MG63 (cell line): ENCODE measurements at regions not wholly inside any gene's neighbourhood (a gene's known extent, or its start where the extent isn't known, plus 50 kb on each side); places are given as distances from the start of the nearest gene placed in this dataset.
"Not testable (repeated sequence)": the region's sequence is repeated elsewhere in the genome, so short reads cannot be mapped to it uniquely, and the experiment has no call there.

Experiments used
- DNase-seq: peaks from one replicate; pipeline ENCODE4 v3.0.0-alpha.2; 2020
- H3K27me3 ChIP-seq: fragments of 250-450 bp; sonication (Bioruptor Pico); 2 replicates; pipeline ENCODE4 v1.5.1; 2020; ENCODE audit warnings: mild to moderate bottlenecking, moderate library complexity
- H3K36me3 ChIP-seq: fragments of 250-450 bp; sonication (Bioruptor Pico); 2 replicates; pipeline ENCODE4 v1.5.1; 2020; ENCODE audit warnings: mild to moderate bottlenecking, moderate library complexity
- H3K4me3 ChIP-seq: fragments of 250-450 bp; sonication (Bioruptor Pico); 2 replicates; pipeline ENCODE4 v1.5.1; 2020; ENCODE audit warnings: mild to moderate bottlenecking, moderate library complexity
- H3K9me3 ChIP-seq: fragments of 250-450 bp; sonication (Bioruptor Pico); 2 replicates; pipeline ENCODE4 v1.5.1; 2020; ENCODE audit warnings: mild to moderate bottlenecking, moderate library complexity

DNA sequence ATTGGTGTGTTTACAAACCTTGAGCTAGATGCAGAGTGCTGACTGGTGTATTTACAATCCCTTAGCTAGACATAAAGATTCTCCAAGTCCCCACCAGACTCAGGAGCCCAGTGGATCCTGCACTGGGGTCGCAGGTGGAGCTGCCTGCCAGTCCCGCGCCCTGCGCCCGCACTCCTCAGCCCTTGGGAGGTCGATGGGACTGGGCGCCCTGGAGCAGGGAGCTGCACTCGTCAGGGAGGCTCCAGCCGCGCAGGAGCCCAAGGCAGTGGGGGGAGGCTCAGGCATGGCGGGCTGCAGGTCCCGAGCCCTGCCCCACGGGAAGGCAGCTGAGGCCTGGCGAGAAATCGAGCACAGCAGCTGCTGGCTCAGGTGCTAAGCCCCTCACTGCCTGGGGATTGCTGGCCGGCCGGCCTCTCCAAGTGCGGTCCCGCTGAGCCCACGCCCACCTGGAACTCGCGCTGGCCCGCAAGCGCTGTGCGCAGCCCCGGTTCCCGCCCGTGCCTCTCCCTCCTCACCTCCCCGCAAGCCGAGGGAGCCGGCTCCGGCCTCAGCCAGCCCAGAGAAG is 105.0 kb downstream of the DDX1 start:
- H3K36me3 ChIP-seq, DNase-seq, H3K9me3 ChIP-seq: not testable (repeated sequence)

DNA sequence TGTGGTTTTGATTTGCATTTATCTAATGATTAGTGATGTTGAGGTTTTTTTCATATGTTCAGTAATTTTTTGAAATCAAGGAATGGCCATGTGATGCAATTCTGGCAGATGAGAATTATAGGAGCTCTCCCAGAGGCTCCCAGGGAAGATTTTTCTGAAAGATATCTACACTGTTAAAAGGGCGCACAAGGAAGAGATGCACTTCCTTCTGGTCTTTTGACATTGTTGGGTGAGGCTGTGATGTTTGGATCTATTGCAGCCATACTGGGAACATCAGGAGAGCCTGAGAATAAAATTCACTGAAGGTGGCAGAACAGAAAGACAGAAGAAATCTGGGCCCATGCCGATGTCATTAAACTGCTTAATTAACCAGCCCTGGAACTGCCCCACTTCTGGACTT is 108.5 kb downstream of the DDX1 start:
- Histone ChIP-seq H3K4me3 (no peak overlapping the region), H3K36me3 (no peaks in the 10 kb centered on the region), H3K27me3 (no peaks in the 10 kb centered on the region), H3K9me3 (no peaks in the 10 kb centered on the region)
- no peak for DNase-seq

More for the DNA sequence above, 105.0 kb downstream of the DDX1 start:
- H3K4me3 ChIP-seq, H3K27me3 ChIP-seq: not testable (repeated sequence)

DNA sequence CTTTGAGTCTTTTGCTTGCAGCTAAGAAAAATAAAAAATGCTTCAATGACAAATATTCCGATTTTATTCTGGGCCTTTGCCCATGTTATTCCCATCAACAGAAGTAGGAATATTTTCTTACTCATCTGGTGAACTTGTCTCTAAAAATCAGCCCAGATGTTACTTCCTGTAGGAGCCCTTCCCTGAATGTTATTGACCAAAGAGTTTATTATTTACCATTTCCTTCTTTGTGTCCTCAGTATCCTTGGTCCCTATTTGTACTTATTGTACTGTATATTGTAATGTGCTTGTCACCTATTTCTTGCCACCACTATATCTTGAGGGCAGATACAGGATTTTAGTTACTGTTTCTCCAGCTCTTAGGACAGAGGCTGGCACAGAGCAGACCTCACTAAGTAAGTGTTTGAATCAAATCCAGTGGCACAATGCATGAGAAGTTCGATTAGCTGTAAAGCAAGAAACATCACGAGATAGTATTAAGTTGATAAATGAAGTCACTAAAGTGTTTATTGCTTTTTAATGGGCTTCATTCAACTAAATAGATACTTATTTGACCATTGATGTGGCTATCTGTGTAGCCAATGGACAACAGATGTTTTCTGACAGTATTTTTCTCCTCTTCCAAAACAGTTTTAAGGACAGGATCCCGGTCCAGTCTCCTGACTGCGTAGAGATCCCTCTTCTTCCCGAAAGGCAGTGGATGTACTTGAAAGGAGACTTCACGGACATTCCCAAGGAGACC is 109.1 kb downstream of the DDX1 start:
- Histone ChIP-seq H3K36me3 (no peaks in the 10 kb centered on the region), H3K9me3 (no peaks in the 10 kb centered on the region), H3K27me3 (no peaks in the 10 kb centered on the region), H3K4me3 (no peak overlapping the region)
- no peak for DNase-seq

DNA sequence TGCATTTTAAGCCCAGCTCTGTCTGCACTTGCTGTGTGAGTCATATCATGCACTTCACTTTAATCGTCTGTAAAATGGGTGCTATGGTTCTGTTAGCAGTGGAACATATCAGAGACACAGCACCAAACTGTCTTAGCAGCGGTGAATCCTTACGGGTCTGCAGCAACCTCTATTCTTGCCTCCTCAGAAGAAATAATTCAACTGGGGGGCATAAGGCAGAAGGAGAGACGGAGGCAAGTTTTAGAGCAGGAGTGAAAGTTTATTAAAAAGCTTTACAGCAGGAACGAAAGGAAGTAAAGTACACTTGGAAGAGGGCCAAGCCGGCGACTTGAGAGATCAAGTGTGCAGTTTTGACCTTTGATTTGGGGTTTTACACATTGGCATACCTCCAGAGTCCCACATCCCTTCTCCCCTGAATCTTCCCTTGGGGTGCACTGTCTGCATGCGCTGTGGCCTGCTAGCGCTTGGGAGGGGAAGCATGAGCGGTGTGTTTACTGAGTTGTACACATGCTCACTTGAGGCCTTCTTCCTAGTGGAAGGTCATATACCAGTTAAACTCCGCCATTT is 109.8 kb downstream of the DDX1 start:
- Histone ChIP-seq H3K9me3 (no peaks in the 10 kb centered on the region), H3K36me3 (no peaks in the 10 kb centered on the region), H3K4me3 (no peak overlapping the region), H3K27me3 (no peaks in the 10 kb centered on the region)
- no peak for DNase-seq

DNA sequence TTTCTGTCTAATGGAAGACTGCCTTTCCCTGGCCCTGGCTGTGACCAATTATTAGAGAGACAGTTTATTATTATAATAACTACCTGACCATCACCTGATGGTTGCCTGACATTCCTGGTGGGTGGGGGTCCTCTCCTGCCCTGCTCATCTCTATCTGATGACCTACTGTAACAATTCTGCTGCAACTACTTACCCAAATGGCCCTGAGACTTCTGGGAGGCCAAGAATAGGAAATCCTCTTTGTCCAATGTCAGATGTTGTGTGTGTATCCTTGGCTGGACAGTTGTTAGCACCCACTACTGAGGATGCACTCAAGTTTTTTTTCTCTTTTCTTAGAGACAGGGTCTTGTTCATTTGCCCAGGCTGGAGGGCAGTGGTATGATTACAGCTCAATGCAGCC is 110.3 kb downstream of the DDX1 start:
- Histone ChIP-seq H3K9me3 (no peaks in the 10 kb centered on the region), H3K27me3 (no peaks in the 10 kb centered on the region), H3K4me3 (no peak overlapping the region), H3K36me3 (no peaks in the 10 kb centered on the region)
- no peak for DNase-seq

DNA sequence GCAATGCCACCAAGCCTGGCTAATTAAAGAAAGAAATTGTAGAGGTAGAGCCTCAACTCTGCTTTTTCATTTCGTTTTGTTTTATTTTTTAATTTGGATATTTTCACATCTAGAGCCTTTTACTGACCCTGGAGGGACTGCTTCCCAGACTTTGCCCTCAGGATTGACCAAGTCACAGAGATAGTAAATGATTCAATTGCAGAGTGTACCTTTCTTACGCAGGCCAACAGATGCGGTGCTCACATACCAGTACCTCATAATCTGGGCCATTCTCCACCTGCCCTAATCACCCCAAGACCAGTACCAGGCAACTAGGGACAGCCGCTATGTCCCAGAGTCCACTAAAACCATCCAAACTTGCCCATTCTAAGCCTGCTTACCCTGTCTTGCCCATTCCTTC is 110.8 kb downstream of the DDX1 start:
- DNase-seq: no peak
- Histone ChIP-seq H3K36me3 (no peaks in the 10 kb centered on the region), H3K9me3 (no peaks in the 10 kb centered on the region), H3K4me3 (no peak overlapping the region), H3K27me3 (no peaks in the 10 kb centered on the region)

DNA sequence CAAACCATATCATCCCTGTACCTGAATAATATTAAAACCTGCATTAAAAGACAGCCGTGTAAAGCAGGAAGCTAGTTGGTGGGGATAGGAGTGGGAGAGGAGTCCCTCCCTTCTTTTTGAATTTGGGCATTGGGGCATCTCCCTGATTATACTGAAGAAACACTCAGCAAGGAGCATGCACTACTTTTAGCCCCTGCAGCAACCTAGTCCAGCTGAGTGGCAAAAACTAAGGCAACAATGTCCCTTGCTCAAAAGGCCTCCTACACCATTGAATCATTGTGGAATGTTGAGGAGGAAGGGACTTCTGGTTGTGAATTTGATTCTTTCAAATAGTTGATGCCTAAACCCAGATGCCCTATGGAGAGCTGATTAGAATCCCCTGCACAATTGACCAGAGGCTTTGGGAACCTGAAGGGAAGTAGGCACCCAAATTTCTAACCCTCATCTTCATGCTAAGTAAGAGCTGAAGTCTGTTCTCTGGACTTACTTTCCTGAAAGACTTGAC is 111.7 kb downstream of the DDX1 start:
- Histone ChIP-seq H3K9me3 (no peaks in the 10 kb centered on the region), H3K4me3 (no peak overlapping the region), H3K36me3 (no peaks in the 10 kb centered on the region), H3K27me3 (no peaks in the 10 kb centered on the region)
- no peak for DNase-seq

DNA sequence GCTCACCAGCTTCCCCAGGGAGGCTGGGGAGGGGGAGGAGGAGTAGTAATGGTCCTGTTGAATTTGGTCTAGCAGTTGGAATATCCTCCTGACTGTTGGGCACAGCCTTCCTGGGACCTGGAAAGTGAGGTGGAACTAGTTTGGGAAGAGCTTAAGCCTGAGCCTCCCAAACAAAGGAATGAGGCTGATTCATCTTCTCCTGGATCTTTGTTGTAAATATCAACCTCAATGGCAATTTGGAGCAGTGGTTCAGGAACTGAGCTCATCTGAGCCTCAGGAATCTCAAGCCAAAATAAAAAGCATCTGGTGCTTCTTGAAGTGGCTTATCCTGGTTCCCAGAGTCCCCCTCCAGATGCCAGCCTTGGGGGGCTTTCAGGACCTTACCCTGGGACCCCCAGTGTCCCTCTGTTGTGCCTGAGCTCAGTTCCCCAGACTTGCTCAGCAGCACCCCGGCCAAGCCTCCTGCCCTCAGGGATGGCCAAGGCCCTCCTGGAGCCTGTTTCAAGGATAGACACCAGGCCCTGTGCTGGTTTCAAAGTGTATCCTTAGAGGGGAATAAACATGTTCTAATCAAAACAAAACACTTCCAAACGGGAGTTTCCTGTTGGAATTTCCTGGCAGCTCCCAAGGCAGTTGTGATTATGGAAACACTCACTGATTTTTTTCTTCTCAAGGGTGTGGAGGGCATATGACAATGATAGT is 112.6 kb downstream of the DDX1 start:
- Histone ChIP-seq H3K27me3 (no peaks in the 10 kb centered on the region), H3K9me3 (no peaks in the 10 kb centered on the region), H3K4me3 (no peak overlapping the region), H3K36me3 (no peaks in the 10 kb centered on the region)
- no peak for DNase-seq

DNA sequence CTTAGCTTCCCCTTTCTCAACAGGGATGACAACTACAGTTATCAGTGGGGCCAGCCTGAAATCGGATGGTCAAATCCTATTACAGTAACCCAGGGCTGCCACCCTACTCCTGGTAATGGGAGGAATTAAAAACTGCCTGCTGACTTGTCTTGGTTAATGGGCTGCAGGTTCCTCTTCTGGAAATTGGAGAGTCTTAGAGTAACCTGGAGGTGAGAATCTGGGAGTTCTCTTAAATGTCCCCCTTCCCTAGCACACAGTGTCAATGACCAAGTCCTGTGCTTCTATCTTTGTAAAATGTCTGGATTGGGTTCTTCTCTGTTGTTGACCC is 113.1 kb downstream of the DDX1 start:
- Histone ChIP-seq H3K4me3 (no peak overlapping the region), H3K27me3 (no peaks in the 10 kb centered on the region), H3K36me3 (no peaks in the 10 kb centered on the region), H3K9me3 (no peaks in the 10 kb centered on the region)
- no peak for DNase-seq

DNA sequence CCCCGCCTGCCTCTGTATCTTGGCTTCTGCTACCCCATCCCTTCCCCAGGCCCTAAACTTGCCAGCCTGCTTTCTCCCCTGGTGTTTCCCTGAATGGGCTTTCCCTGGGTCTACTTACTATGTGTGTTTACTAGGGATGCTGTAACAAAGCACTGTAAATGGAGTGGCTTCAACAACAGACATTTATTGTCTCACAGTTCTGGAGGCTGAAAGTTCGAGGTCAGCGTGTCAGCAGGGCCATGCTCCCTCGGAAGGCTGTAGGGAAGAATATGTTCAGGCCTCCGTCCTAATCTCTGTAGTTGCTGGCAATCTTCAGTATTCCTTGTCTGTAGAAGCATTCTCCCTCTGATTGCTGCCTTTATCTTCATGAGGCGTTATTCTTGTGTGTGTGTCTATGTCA is 113.6 kb downstream of the DDX1 start:
- no peak for DNase-seq

DNA sequence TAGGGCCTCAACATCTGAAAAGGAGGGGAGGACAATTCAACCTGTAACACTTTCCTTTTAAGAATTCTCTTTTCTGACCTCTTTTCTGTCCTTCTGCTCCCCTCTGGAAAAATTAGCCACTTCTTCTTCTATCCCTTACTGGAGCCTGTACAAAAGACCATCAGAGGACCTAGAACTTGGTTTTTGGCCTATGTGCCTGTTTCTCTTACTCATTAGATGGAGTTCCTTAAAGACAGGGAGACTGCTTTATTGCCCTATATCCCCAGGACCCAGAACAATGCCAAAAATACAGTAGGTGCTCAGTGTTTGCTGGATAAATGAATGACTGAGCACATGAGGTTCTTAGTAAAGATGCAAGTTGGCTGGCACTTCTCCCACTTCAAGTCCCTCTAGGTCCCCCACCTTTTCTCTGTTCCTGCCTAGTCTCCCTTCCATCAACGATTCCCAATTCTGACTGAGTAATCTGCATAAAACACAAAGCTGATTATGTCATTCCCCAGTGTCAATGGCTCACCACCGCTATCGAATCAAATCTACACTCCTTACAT is 114.2 kb downstream of the DDX1 start:
- Histone ChIP-seq H3K9me3 (no peaks in the 10 kb centered on the region), H3K4me3 (no peak overlapping the region), H3K27me3 (no peaks in the 10 kb centered on the region), H3K36me3 (no peaks in the 10 kb centered on the region)
- DNase-seq: no peak

More for the DNA sequence above, 113.6 kb downstream of the DDX1 start:
- Histone ChIP-seq H3K27me3 (no peaks in the 10 kb centered on the region), H3K9me3 (no peaks in the 10 kb centered on the region), H3K4me3 (no peak overlapping the region), H3K36me3 (no peaks in the 10 kb centered on the region)

DNA sequence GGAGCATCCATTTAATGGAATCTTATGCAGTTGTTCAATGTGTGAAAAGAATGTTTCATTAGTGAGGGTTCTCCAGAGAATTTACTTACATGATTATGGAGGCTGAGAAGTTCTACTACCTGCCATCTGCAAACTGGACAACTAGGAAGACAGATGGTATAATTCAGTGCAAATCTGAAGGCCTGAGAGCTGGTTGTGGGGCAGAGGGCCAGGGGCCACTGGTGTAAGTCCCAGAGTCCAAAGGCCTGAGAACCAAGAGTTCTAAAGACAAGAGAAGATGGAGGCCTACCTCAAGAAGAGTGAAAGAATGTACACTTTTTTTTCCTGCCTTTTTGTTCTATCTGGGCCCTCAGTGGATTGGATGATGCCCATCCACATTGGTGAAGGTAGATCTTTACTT is 114.8 kb downstream of the DDX1 start:
- Histone ChIP-seq H3K4me3 (no peak overlapping the region), H3K27me3 (no peaks in the 10 kb centered on the region), H3K9me3 (no peaks in the 10 kb centered on the region), H3K36me3 (no peaks in the 10 kb centered on the region)
- DNase-seq: no peak

DNA sequence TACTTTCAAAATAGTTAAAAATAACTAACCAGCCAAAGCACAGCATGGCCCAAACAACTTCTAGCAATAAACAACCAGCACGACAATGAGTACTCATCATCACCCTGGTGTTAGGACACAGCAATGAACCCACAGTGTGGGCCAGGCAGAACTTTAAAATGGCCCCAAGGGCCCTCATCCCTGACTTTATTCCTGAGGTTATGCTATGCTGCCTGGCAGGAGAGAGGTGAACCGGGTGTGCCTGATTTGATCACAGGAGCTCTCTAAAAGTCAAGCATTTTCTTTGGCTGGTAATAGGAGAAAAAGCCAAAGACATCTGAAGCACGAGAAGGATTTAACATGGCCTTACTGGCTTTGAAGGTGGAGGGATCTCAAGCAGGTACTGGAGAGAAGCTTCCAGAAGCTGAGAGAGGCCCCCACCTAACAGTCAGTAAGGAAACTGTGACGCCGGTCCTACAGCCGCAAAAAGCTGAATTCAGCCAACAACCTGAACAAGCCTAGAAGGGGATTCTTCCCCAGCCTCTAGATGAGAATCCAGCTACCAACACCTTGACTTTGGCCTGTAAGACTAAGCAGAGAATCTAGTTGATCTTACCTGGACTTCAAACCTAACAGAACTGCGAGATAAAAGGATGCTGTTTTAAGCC is 115.4 kb downstream of the DDX1 start:
- H3K27me3 ChIP-seq: no peaks in the 10 kb centered on the region
- H3K4me3 ChIP-seq: no peak overlapping the region
- no peaks in the 10 kb centered on the region for H3K9me3 ChIP-seq
- no peak for DNase-seq
- H3K36me3 ChIP-seq: no peaks in the 10 kb centered on the region

DNA sequence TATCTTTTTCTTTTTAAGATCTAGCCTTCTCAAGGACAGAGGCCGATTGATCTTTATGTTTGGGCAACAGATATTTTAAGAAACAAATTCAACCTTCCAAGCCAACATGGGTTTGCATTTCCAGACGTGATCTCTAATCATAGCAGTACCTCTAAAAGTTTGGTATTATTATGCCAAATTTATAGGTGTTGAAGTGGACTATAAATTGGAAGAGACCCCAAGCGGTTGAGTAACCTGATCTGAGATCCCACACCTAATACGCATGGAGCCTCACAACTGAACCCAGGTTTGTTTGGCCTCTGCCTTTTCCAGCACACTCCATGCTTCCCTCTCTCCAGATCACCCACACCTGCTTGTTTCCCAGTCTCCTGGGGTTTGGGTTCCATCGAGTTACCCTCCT is 116.5 kb downstream of the DDX1 start:
- Histone ChIP-seq H3K4me3 (no peak overlapping the region), H3K36me3 (no peaks in the 10 kb centered on the region), H3K9me3 (no peaks in the 10 kb centered on the region), H3K27me3 (no peaks in the 10 kb centered on the region)
- no peak for DNase-seq

DNA sequence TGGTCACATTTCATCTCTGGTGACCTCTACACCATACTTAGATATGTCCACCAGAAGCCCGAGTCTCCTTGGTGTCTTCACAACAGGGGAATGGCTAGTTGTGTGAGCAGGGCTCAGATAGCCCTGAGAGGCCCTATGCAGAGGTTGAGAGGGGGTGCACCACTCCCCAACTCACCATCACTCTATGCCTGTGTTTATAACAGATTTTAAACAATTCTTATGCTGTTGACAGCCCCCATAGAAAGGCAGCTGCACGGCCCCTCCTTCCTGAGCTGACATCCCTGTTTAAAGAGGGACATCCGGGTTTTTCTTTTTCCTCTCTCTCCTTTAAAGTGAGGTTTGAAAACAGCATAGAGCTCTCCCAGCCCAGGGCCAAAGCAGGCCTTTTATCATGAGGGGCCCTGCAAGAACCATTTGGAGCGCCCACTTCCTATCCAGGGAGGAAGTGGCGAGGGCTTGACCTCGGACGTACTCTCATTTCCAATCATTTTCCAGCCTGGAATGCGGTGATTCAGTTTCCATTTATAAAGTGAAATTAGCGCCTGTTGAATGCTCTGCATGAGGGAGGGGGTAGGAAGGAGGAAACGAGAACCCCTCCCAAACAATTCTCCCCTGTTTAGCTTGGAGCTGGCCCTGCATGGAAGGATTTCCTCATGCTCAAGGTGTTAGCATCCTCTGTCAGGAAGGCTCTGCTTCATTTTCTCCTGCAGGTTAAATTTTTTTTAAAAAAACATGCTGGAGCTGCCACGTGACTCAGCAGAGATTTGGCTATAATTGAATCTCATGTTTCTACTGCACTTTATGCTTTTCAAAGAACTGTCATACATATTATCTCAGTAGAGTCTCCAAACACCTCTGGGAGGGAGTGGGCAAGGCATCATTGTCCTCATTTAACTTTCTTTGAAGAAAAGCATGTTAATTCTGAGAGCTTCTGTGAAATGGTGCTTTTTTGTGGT is 117.5 kb downstream of the DDX1 start:
- no peak overlapping the region for H3K4me3 ChIP-seq
- H3K9me3 ChIP-seq: no peaks in the 10 kb centered on the region
- no peak for DNase-seq
- no peaks in the 10 kb centered on the region for H3K36me3 ChIP-seq
- H3K27me3 ChIP-seq: no peaks in the 10 kb centered on the region
